Heart left ventricle (tissue), 16 donors: ENCODE measurements at regions not wholly inside any gene's neighbourhood (a gene's known extent, or its start where the extent isn't known, plus 50 kb on each side); places are given as distances from the start of the nearest gene placed in this dataset.

ENCODE experiments used
- ATAC-seq, 4 donors: fragments of 200-7000 bp; cut with Tn5 transposase; one replicate each; pipeline ENCODE4 v1.9.1; 2020 to 2022; ENCODE audit warnings: moderate library complexity in 4 of 4, mild to moderate bottlenecking in 3 of 4, moderate number of reproducible peaks in 1 of 4
- DNase-seq, 5 donors: peaks; one replicate each; pipeline ENCODE4 v3.0.0-alpha.2; 2020
- H3K27ac ChIP-seq, 12 donors: fragments of 200-600 bp; sonication (generic) in 4 of 12; one replicate each; pipeline versions ENCODE4 v1.5.0 to v1.8.0; 2016 to 2022; ENCODE audit warnings: mild to moderate bottlenecking in 2 of 12
- H3K27me3 ChIP-seq, 9 donors: fragments of 200-600 bp; sonication (generic) in 2 of 9; one replicate each; pipeline versions ENCODE4 v1.5.1 to v1.8.0; 2016 to 2022; ENCODE audit warnings: mild to moderate bottlenecking in 3 of 9
- H3K36me3 ChIP-seq, 9 donors: fragments of 200-600 bp; sonication (generic) in 2 of 9; one replicate each; pipeline versions ENCODE4 v1.5.0 to v1.8.0; 2018 to 2022; ENCODE audit warnings: mild to moderate bottlenecking in 2 of 9
- H3K4me1 ChIP-seq, 12 donors: fragments of 200-600 bp; sonication (generic) in 4 of 12; one replicate each; pipeline versions ENCODE4 v1.5.0 to v1.8.0; 2016 to 2022; ENCODE audit warnings: mild to moderate bottlenecking in 3 of 12
- H3K4me3 ChIP-seq, 12 donors: fragments of 200-600 bp; sonication (generic) in 4 of 12; one replicate each; pipeline versions ENCODE4 v1.5.0 to v1.8.0; 2017 to 2022; ENCODE audit warnings: mild to moderate bottlenecking in 9 of 12, moderate library complexity in 4 of 12
- H3K9me3 ChIP-seq, 12 donors: fragments of 200-600 bp; sonication (generic) in 4 of 12; one replicate each; pipeline versions ENCODE4 v1.5.0 to v1.8.0; 2016 to 2022; ENCODE audit warnings: mild to moderate bottlenecking in 1 of 12
- POLR2A ChIP-seq, 2 donors: fragments of 450-650 bp; IDR thresholded peaks; one replicate each; pipeline ENCODE4 v1.6.1; 2017; ENCODE audit warnings: antibody characterized with exemption in 2 of 2, mild to moderate bottlenecking in 2 of 2, moderate library complexity in 2 of 2
- WGBS, 4 donors: extraction: QIAGEN DNeasy Blood & Tissue Kit in 2 of 4; methylation state at CpG; one replicate each; pipeline versions ENCODE4 v1.1.5 to v1.1.7; 2013 to 2018; 5-methylcytosine and 5-hydroxymethylcytosine counted together
- intact Hi-C, 10 donors: fragments of 100-400 bp; cut with DNase I; formaldehyde crosslinking; loops; one replicate each; pipeline versions ENCODE4 v1.11.1 to v1.14.2; 2022
- TF ChIP-seq, protein P1 (sequence below), 12 donors: fragments of 200-600 bp; sonication (generic) in 4 of 12; IDR thresholded peaks; one replicate each; pipeline versions ENCODE4 v1.5.0 to v1.8.0; 2018 to 2022; ENCODE audit warnings: antibody characterized with exemption in 12 of 12, mild to moderate bottlenecking in 5 of 12
- donor health status: ischemic (EF 13 %, LVEDD 7.1; RV severe dilation, severe dysfunction).
- donor health status: healthy with polysubstance abuse.
- donor health status: DM: no; HTN: yes; CAD: no.
- donor health status: DM: no; HTN: no; CAD: no.
- donor health status: ischemic (EF 25% LVEDD 6.9; RV normal size, moderate dysfunction).
- donor health status: ischemic (EF 25% LVEDD 5.7; RV mildly dilated, moderate dysfunction).
- donor health status: healthy.
- donor health status: DM: yes; HTN: yes; CAD: no.
- donor health status: ischemic (EF 35%, LVEDD 5.7; RV mildly dilated, moderate dysfunction).
- donor health status: nonischemic (EF 11% LVEDD 7.7; RV severe dilation, severe dysfunction).
- donor health status: DM: yes; HTN: yes; CAD: no.
- donor health status: PGD.
- donor health status: ischemic (EF 29% LVEDD 5.4; RV normal size, mild dysfunction).
- donor health status: nonischemic (EF 23%, LVEDD 6.1; RV moderate dilation, normal function).

DNA sequence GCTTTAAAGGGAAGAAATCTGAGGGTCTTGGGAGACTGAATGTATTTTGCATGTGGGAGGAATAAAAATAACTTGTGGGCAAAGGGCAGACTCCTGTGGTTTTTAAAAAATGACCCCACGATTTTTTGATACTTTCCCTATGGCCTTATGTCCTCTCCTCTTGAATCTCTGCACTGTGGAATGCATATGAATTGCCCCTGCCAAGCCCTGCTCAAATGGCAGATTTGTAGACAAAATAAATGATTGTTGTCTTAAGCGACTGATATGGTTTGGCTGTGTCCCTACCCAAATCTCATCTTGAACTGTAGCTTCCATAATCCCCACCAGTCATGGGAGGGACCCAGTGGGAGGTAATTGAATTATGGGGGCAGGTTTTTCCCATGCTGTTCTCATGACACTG lies 223.8 kb downstream of the DACT1 start:
- WGBS, 4 donors, result 61 to 65% (median 63%) methylated on average over 2 of the region's 2 CpGs
- TF ChIP-seq, protein P1, sequence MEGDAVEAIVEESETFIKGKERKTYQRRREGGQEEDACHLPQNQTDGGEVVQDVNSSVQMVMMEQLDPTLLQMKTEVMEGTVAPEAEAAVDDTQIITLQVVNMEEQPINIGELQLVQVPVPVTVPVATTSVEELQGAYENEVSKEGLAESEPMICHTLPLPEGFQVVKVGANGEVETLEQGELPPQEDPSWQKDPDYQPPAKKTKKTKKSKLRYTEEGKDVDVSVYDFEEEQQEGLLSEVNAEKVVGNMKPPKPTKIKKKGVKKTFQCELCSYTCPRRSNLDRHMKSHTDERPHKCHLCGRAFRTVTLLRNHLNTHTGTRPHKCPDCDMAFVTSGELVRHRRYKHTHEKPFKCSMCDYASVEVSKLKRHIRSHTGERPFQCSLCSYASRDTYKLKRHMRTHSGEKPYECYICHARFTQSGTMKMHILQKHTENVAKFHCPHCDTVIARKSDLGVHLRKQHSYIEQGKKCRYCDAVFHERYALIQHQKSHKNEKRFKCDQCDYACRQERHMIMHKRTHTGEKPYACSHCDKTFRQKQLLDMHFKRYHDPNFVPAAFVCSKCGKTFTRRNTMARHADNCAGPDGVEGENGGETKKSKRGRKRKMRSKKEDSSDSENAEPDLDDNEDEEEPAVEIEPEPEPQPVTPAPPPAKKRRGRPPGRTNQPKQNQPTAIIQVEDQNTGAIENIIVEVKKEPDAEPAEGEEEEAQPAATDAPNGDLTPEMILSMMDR (IDR thresholded peaks at IDR 0.05), result no peak
- no peak for TF ChIP-seq POLR2A (IDR thresholded peaks at IDR 0.05)
- intact Hi-C loops, result loop anchor here in 1 of 10 donors (10.0 kb wide), 1 partner anchor 127 kb away; no protein-coding TSS in a partner anchor

DNA sequence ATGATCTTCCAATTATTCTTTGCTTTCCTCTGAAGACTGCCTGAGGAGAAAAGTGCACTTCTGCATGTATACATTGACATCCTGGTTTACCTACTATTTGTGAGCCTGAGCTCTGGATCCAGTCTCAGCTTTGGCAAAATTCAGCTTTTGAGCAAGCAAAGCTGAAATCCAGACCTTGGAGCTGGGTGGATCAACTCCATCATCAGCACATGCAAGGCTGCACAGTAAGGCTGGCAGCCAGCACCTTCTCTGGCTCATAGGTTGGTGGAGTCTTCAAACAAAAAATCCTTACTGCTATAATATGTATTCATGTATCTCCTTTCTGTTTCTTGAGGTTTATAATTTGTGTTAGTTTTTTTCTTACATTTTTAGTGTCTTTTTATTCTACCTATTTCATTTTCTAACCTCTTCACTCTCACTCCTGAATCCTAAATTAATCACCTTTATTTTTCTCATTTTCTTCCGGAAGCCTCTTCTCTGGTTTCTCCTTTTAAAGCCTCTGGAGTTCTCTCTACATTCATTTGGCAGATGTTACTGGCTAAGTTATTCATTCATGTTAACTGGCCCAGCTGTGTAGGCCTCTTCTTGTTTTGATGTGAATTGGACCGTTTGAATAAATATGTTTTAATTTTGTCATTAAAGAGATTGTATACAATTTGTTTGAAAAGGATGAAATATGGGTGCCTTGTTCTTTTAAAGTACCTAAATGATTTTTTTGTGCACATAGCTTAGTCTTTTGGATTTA lies 224.8 kb downstream of the DACT1 start:
- H3K27me3 ChIP-seq, result no peaks in the 10 kb centered on the region
- TF ChIP-seq, protein P1 (IDR thresholded peaks at IDR 0.05), result no peak
- TF ChIP-seq POLR2A (IDR thresholded peaks at IDR 0.05), result no peak
- no peak overlapping the region for H3K27ac ChIP-seq
- no peak for ATAC-seq
- H3K4me1 ChIP-seq, result peaks cover 0 to 10% (median 0%) of the 10 kb centered on the region in 12 donors
- intact Hi-C loops, result loop anchor here in 1 of 10 donors (10.0 kb wide), 1 partner anchor 128 kb away; no protein-coding TSS in a partner anchor
- H3K36me3 ChIP-seq, result no peaks in the 10 kb centered on the region
- peaks cover 0 to 25% (median 15%) of the 10 kb centered on the region in 12 donors for H3K9me3 ChIP-seq
- 59 to 84% (median 72%) methylated on average over 2 of the region's 2 CpGs for whole genome bisulfite sequencing, 4 donors
- no peak for DNase-seq
- H3K4me3 ChIP-seq, result no peak overlapping the region

More for the DNA sequence above, 223.8 kb downstream of the DACT1 start:
- H3K4me3 ChIP-seq, result no peak overlapping the region
- no peak overlapping the region for H3K27ac ChIP-seq
- peaks cover 0 to 30% (median 17%) of the 10 kb centered on the region in 12 donors for H3K9me3 ChIP-seq
- DNase-seq (no peak), ATAC-seq (no peak)
- H3K27me3 ChIP-seq, result no peaks in the 10 kb centered on the region
- H3K36me3 ChIP-seq, result no peaks in the 10 kb centered on the region
- H3K4me1 ChIP-seq, result peaks cover 0 to 10% (median 0%) of the 10 kb centered on the region in 12 donors

DNA sequence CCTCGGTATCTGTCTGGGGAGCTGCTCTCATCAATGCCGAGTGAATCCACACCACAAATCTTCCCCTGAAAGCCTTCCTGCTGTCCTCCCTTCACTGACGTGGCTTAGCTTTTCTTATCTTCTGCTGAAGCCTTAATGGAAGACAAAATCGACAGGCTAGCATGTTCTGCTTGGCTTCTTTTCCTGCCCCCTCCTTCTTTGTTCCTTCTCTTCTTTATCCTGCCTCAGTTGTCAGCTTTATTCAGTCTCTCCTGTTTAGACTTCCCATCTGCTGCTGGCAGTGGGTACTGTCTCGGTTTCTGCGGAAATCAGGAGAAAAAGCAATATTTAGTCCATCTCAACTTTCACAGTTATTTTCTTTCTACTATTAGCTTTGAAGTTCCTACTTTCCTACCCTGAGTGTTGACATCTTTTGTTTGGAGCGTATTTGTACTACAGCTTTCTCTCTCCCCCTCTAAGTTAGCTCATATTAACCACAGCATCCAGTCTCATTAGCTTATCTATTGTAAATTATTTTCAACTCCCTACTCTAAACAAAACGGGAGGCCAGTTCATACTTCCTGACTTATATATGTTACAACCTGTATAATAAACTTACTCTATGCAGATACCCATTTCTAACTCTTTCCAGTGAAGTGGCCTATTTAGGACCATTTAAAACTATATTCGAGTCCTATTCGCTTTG lies 226.0 kb downstream of the DACT1 start:
- ATAC-seq (peak in 2 of 4 donors; percentile 5 to 17), DNase-seq (no peak)
- 52 to 59% (median 56%) methylated on average over 10 of the region's 10 CpGs for WGBS, 4 donors
- peak overlapping the region in 6 of 12 donors; percentile 14 to 68 (median 40) for H3K27ac ChIP-seq
- no peaks in the 10 kb centered on the region for H3K27me3 ChIP-seq
- peaks cover 0 to 10% (median 0%) of the 10 kb centered on the region in 12 donors for H3K4me1 ChIP-seq
- intact Hi-C loops, result loop anchor here in 1 of 10 donors (10.0 kb wide), 1 partner anchor 129 kb away; no protein-coding TSS in a partner anchor
- no peak overlapping the region for H3K4me3 ChIP-seq
- TF ChIP-seq POLR2A (IDR thresholded peaks at IDR 0.05), result no peak
- TF ChIP-seq, protein P1 (IDR thresholded peaks at IDR 0.05), result no peak
- no peaks in the 10 kb centered on the region for H3K36me3 ChIP-seq
- H3K9me3 ChIP-seq, result peaks cover 0 to 14% (median 7%) of the 10 kb centered on the region in 12 donors
